SU-DHL-6 (cell line): ENCODE measurements at regions not wholly inside any gene's neighbourhood (a gene's known extent, or its start where the extent isn't known, plus 50 kb on each side); places are given as distances from the start of the nearest gene placed in this dataset.

Source experiments
- EZH2phosphoT487 ChIP-seq: fragments of 200-600 bp; sonication (generic), shearing (Covaris generic); conservative IDR thresholded peaks from 2 replicates; pipeline ENCODE4 v1.6.1; 2018; ENCODE audit warnings: mild to moderate bottlenecking, antibody characterized with exemption, low read length, moderate library complexity, mixed read lengths
- TF ChIP-seq, protein P1 (sequence below): fragments of 200-600 bp; sonication (generic); IDR thresholded peaks from one replicate; pipeline ENCODE4 v1.5.1; 2017; ENCODE audit warnings: antibody characterized with exemption, mild to moderate bottlenecking, low read length, moderate library complexity; ENCODE audit not compliant: insufficient read depth, poor library complexity, severe bottlenecking

DNA sequence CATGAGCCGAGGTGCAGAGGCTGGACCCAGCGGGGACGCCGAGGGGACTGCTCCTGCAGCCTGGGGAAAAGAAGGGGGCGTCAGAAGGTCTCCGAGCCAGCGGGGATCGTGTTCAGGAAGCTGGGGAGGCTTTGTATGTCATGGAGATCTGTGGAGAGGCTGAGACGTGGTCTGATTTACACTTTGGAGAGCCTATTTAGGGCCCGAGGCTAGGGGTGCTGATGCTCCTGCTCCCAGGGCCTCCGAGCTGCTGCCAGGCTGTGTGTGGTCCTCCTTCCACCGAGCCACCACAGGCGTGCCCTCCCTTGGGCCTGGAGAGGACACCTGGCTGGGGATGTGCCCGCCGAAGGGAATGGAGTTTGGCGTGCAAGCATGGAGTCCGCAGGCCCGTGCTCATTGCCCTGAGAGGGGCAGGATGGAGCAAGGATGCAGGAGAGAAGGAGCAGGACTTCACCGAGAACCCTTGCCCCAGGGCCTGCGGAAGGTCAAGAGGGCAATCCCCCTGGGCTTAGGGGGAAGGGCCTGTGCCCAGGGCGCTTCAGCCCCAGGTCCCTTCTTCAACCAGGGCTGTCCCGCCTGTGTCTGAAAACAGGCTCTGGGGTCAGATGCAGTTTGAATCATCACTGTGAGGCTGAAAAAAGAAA lies 252.5 kb downstream of the VAPA start:
- TF ChIP-seq, protein P1, sequence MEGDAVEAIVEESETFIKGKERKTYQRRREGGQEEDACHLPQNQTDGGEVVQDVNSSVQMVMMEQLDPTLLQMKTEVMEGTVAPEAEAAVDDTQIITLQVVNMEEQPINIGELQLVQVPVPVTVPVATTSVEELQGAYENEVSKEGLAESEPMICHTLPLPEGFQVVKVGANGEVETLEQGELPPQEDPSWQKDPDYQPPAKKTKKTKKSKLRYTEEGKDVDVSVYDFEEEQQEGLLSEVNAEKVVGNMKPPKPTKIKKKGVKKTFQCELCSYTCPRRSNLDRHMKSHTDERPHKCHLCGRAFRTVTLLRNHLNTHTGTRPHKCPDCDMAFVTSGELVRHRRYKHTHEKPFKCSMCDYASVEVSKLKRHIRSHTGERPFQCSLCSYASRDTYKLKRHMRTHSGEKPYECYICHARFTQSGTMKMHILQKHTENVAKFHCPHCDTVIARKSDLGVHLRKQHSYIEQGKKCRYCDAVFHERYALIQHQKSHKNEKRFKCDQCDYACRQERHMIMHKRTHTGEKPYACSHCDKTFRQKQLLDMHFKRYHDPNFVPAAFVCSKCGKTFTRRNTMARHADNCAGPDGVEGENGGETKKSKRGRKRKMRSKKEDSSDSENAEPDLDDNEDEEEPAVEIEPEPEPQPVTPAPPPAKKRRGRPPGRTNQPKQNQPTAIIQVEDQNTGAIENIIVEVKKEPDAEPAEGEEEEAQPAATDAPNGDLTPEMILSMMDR, result no peak
- no peak for TF ChIP-seq EZH2phosphoT487
